ENCODE measurements at regions not wholly inside any gene's neighbourhood (a gene's known extent, or its start where the extent isn't known, plus 50 kb on each side); places are given as distances from the start of the nearest gene placed in this dataset.

- DNase-seq (ENCODE audit: low spot score), result peak; percentile 56
Measured at GRCh38 chr2:9681427-9681817, 50.6 kb upstream of the YWHAQ start.

GRCh38 chr2:9685637-9686036 is 54.8 kb upstream of the YWHAQ start:
- DNase-seq (ENCODE audit: low spot score), result no peak

- no peak for DNase-seq (ENCODE audit: low spot score)
Measured at GRCh38 chr2:9686061-9686460, 55.3 kb upstream of the YWHAQ start.

- DNase-seq (ENCODE audit: low spot score), result no peak
Measured at GRCh38 chr2:9690252-9690651, 59.5 kb upstream of the YWHAQ start.

- DNase-seq (ENCODE audit: low spot score), result no peak
Measured at GRCh38 chr2:9690716-9691498, 60.1 kb upstream of the YWHAQ start.

- DNase-seq (ENCODE audit: low spot score), result no peak
Measured at GRCh38 chr2:9692456-9693195, 61.8 kb upstream of the YWHAQ start.

- DNase-seq (ENCODE audit: low spot score), result no peak
Measured at GRCh38 chr2:9693196-9693491, 62.3 kb upstream of the YWHAQ start.

GRCh38 chr2:9693646-9694045 is 62.8 kb upstream of the YWHAQ start:
- DNase-seq (ENCODE audit: low spot score), result no peak

GRCh38 chr2:9694661-9695234 is 64.0 kb upstream of the YWHAQ start:
- DNase-seq (ENCODE audit: low spot score), result no peak

GRCh38 chr2:9695941-9696340 is 65.1 kb upstream of the YWHAQ start:
- no peak for DNase-seq (ENCODE audit: low spot score)

- no peak for DNase-seq (ENCODE audit: low spot score)
Measured at GRCh38 chr2:9696731-9697130, 65.9 kb upstream of the YWHAQ start.

- no peak for DNase-seq (ENCODE audit: low spot score)
Measured at GRCh38 chr2:9697909-9698308, 67.1 kb upstream of the YWHAQ start.

- no peak for DNase-seq (ENCODE audit: low spot score)
Measured at GRCh38 chr2:9699139-9700108, 68.6 kb upstream of the YWHAQ start.

- DNase-seq (ENCODE audit: low spot score), result no peak
Measured at GRCh38 chr2:9700109-9700495, 69.3 kb upstream of the YWHAQ start.

- DNase-seq (ENCODE audit: low spot score), result no peak
Measured at GRCh38 chr2:9702604-9703084, 71.8 kb upstream of the YWHAQ start.

- peak; percentile 80 for DNase-seq (ENCODE audit: low spot score)
Measured at GRCh38 chr2:9703085-9703678, 72.4 kb upstream of the YWHAQ start.

GRCh38 chr2:9703701-9704221 is 73.0 kb upstream of the YWHAQ start:
- DNase-seq (ENCODE audit: low spot score), result no peak

- no peak for DNase-seq (ENCODE audit: low spot score)
Measured at GRCh38 chr2:9704600-9704999, 73.8 kb upstream of the YWHAQ start.

- DNase-seq (ENCODE audit: low spot score), result no peak
Measured at GRCh38 chr2:9705196-9705595, 74.4 kb upstream of the YWHAQ start.

- no peak for DNase-seq (ENCODE audit: low spot score)
Measured at GRCh38 chr2:9707008-9707407, 76.2 kb upstream of the YWHAQ start.

- no peak for DNase-seq (ENCODE audit: low spot score)
Measured at GRCh38 chr2:9707611-9708160, 76.9 kb upstream of the YWHAQ start.
